Aorta (tissue), 5 donors: ENCODE measurements at regions not wholly inside any gene's neighbourhood (a gene's known extent, or its start where the extent isn't known, plus 50 kb on each side); places are given as distances from the start of the nearest gene placed in this dataset.

Experiments used
- ATAC-seq: fragments of 200-7000 bp; cut with Tn5 transposase; one replicate; pipeline ENCODE4 v1.9.1; 2022; ENCODE audit warnings: moderate library complexity; ENCODE audit not compliant: low FRiP score
- DNase-seq, 2 donors: peaks; one replicate each; pipeline ENCODE4 v3.0.0-alpha.2; 2020
- H3K27ac ChIP-seq, 2 donors: one replicate each; pipeline ENCODE4 v1.5.1; 2013; ENCODE audit warnings: low read length in 2 of 2, mild to moderate bottlenecking in 2 of 2, moderate library complexity in 2 of 2, control low read depth in 1 of 2, inconsistent platforms in 1 of 2, low read depth in 1 of 2
- H3K27me3 ChIP-seq, 2 donors: one replicate each; pipeline ENCODE4 v1.6.1; 2013; ENCODE audit warnings: control low read depth in 1 of 2, low read length in 1 of 2, mild to moderate bottlenecking in 1 of 2, moderate library complexity in 1 of 2; ENCODE audit not compliant: insufficient read depth in 2 of 2, control insufficient read depth in 1 of 2
- H3K36me3 ChIP-seq, 2 donors: one replicate each; pipeline ENCODE4 v1.6.1; 2013; ENCODE audit warnings: control low read depth in 1 of 2, low read length in 1 of 2, mild to moderate bottlenecking in 1 of 2; ENCODE audit not compliant: insufficient read depth in 2 of 2, control insufficient read depth in 1 of 2
- H3K4me1 ChIP-seq, 2 donors: one replicate each; pipeline ENCODE4 v1.6.1; 2013; ENCODE audit warnings: low read length in 2 of 2, control low read depth in 1 of 2, mild to moderate bottlenecking in 1 of 2, moderate library complexity in 1 of 2; ENCODE audit not compliant: insufficient read depth in 2 of 2, control insufficient read depth in 1 of 2
- H3K4me3 ChIP-seq, 2 donors: one replicate each; pipeline ENCODE4 v1.5.1; 2013; ENCODE audit warnings: low read length in 2 of 2, control low read depth in 1 of 2, mild to moderate bottlenecking in 1 of 2
- H3K9me3 ChIP-seq: one replicate; pipeline ENCODE4 v1.6.1; 2013; ENCODE audit warnings: mild to moderate bottlenecking, low read length; ENCODE audit not compliant: control insufficient read depth
- WGBS, 2 donors: extraction: QIAGEN DNeasy Blood & Tissue Kit; methylation state at CpG; one replicate each; pipeline ENCODE4 v1.1.7; 2013; 5-methylcytosine and 5-hydroxymethylcytosine counted together
- intact Hi-C, 2 donors: fragments of 100-400 bp; cut with DNase I; formaldehyde crosslinking; loops; one replicate each; pipeline versions ENCODE4 v1.14.2 to v1.15.0; 2022
- donor health status: healthy with polysubstance abuse.
- donor health status: Bipolar disorder and iron deficiency.
- donor health status: DM: no; HTN: no; CAD: no.
- donor health status: DM: no; HTN: no; CAD: no.
- donor health status: DM: yes; HTN: yes; CAD: no.

DNA sequence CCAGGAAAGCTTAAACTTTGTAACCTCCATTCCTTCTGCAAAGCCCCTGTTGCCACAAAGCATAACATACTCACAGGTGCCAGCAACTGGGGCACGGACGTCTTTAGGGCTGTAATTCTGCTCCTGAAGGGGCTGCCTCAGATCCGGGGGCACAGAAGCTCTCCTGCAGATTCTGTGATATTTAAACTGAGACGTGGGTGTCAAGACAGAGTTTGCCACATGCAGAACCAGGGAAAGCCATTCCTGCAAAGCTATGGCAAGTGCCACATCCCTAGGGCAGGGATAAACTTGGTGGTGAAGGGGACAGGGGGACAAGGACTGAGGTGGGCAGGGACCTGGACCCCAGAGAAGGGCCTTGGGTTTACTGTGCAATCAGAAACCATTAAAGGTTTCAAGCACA, 247.2 kb downstream of the EIPR1 start:
- intact Hi-C loops = no loop called here
- no peaks in the 10 kb centered on the region for H3K4me1 ChIP-seq
- no peaks in the 10 kb centered on the region for H3K27me3 ChIP-seq
- H3K27ac ChIP-seq = no peak overlapping the region
- H3K4me3 ChIP-seq = no peak overlapping the region
- DNase-seq = no peak
- WGBS, 2 donors = 83 to 86% methylated on average over 4 of the region's 4 CpGs
- peaks cover 3% of the 10 kb centered on the region for H3K9me3 ChIP-seq
- no peaks in the 10 kb centered on the region for H3K36me3 ChIP-seq
- ATAC-seq = no peak

DNA sequence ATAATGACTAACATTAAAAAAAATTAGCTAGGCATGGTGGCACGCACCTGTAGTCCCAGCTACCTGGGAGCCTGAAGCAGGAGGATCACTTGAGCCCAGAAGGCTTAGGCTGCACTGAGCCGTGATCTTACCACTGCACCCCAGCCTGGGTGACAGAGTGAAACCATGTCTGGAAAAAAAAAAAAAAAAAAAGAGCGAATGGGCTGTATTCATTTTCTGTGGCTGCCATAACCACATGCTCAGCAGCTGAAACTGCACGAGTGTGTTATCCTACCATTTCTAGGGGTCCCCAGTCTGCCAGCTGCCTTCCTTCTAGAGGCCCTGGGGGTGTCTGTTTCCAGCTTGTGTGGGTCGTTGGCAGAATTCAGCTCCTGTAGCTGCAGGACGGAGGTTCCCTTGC, 247.8 kb downstream of the EIPR1 start:
- no peak overlapping the region for H3K27ac ChIP-seq
- peaks cover 3% of the 10 kb centered on the region for H3K9me3 ChIP-seq
- DNase-seq (no peak), ATAC-seq (no peak)
- WGBS, 2 donors = 88 to 93% methylated on average over 5 to 6 of the region's 6 CpGs
- no peaks in the 10 kb centered on the region for H3K4me1 ChIP-seq
- H3K36me3 ChIP-seq = no peaks in the 10 kb centered on the region
- no peaks in the 10 kb centered on the region for H3K27me3 ChIP-seq
- H3K4me3 ChIP-seq = no peak overlapping the region
- intact Hi-C loops = no loop called here

- Histone ChIP-seq H3K4me1 (no peaks in the 10 kb centered on the region), H3K4me3 (no peak overlapping the region), H3K27ac (no peak overlapping the region), H3K9me3 (no peaks in the 10 kb centered on the region), H3K36me3 (no peaks in the 10 kb centered on the region), H3K27me3 (no peaks in the 10 kb centered on the region)
- no peak for DNase-seq
- intact Hi-C loops = no loop called here
- no peak for ATAC-seq
- 84 to 85% methylated on average over 7 of the region's 7 CpGs for WGBS, 2 donors
Observed at GRCh38 chr2:3128786-3129185, 248.8 kb downstream of the EIPR1 start.

GRCh38 chr2:3127710-3128109, 249.9 kb downstream of the EIPR1 start:
- no peaks in the 10 kb centered on the region for H3K4me1 ChIP-seq
- no peaks in the 10 kb centered on the region for H3K9me3 ChIP-seq
- no peak for ATAC-seq
- H3K36me3 ChIP-seq = no peaks in the 10 kb centered on the region
- H3K27me3 ChIP-seq = no peaks in the 10 kb centered on the region
- H3K27ac ChIP-seq = no peak overlapping the region
- DNase-seq = no peak
- intact Hi-C loops = no loop called here
- H3K4me3 ChIP-seq = no peak overlapping the region
- WGBS, 2 donors = 50 to 54% methylated on average over 5 of the region's 5 CpGs

DNA sequence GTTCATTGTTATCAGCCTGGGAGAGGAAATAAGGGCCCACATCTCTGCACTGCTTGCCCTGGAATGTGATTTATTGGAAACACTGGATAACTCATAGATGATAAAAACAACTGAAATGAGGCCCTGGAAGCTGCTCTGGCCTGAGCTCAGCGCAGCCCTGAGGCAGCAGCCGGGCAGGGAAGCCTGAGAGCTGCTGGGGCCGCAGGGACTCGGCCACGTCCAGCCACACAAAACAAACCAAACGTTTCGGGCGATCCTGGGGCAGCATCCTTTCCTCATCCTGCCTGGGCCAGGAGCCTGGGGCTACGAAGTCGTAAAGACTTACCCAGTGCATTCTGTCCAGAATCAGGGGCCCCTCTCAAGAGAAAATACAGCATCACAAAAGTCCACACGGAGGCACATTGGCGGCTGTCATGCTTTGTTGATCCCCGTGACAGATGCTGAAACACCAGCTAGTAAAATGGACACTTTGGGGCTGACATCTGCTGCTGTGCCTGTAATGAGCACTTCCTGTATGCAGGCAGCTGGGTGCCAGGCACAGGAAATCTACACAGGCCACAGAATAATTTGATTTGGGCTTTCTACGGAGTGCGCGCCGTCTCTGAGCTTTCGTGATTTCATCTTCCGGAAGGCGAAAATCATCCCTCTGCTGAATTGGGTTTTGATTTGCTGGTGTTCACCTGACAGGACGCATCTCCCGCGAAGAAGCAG, 250.6 kb downstream of the EIPR1 start:
- Histone ChIP-seq H3K27ac (no peak overlapping the region), H3K9me3 (no peaks in the 10 kb centered on the region), H3K27me3 (no peaks in the 10 kb centered on the region), H3K4me1 (no peaks in the 10 kb centered on the region), H3K36me3 (no peaks in the 10 kb centered on the region), H3K4me3 (no peak overlapping the region)
- DNase-seq (no peak), ATAC-seq (no peak)
- intact Hi-C loops = no loop called here
- WGBS, 2 donors = 66 to 69% methylated on average over 23 of the region's 23 CpGs

DNA sequence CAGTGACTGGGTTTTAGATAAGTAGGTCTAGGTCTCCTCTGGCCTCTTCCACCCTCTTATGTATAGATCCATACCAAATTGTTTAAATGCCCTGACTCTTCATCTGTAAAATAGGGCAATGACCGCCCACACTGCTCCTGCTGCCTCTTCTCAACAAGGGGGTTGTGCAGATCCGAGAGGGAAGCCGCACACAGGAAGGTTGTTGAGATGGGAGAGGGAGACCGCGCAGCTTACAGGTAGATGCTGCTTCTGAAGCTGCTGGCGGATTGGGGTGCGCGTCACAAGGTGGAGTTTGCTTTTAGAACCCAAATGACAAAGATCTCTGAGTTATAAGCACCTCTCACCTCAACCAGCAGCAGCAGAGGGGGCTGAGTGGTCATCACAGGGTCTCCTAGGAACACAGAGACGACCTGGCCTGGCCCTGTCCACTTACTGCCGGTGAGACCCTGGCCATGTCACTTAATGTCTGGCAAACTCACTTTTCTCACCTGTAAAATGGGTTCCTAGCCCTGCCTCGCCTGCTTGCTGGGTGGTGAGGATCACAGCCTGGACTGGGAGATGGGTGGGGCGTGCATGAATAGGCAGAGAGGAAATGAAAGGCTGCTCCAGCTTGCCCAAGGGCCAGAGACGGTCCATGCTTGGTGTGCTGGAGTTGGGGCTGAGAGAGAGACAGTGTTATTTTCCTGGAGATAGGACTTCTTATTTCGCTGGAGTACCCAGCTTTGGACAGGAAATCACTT, 251.3 kb downstream of the EIPR1 start:
- H3K4me3 ChIP-seq = no peak overlapping the region
- intact Hi-C loops = no loop called here
- H3K27me3 ChIP-seq = no peaks in the 10 kb centered on the region
- no peak overlapping the region for H3K27ac ChIP-seq
- H3K9me3 ChIP-seq = no peaks in the 10 kb centered on the region
- 90 to 91% methylated on average over 14 of the region's 14 CpGs for WGBS, 2 donors
- no peaks in the 10 kb centered on the region for H3K4me1 ChIP-seq
- ATAC-seq = no peak
- no peak for DNase-seq
- H3K36me3 ChIP-seq = no peaks in the 10 kb centered on the region

GRCh38 chr2:3125761-3126130, 251.9 kb downstream of the EIPR1 start:
- H3K27ac ChIP-seq = no peak overlapping the region
- DNase-seq (no peak), ATAC-seq (no peak)
- H3K27me3 ChIP-seq = no peaks in the 10 kb centered on the region
- intact Hi-C loops = no loop called here
- WGBS, 2 donors = 88 to 92% methylated on average over 10 of the region's 10 CpGs
- no peaks in the 10 kb centered on the region for H3K36me3 ChIP-seq
- no peaks in the 10 kb centered on the region for H3K9me3 ChIP-seq
- H3K4me1 ChIP-seq = no peaks in the 10 kb centered on the region
- H3K4me3 ChIP-seq = no peak overlapping the region

DNA sequence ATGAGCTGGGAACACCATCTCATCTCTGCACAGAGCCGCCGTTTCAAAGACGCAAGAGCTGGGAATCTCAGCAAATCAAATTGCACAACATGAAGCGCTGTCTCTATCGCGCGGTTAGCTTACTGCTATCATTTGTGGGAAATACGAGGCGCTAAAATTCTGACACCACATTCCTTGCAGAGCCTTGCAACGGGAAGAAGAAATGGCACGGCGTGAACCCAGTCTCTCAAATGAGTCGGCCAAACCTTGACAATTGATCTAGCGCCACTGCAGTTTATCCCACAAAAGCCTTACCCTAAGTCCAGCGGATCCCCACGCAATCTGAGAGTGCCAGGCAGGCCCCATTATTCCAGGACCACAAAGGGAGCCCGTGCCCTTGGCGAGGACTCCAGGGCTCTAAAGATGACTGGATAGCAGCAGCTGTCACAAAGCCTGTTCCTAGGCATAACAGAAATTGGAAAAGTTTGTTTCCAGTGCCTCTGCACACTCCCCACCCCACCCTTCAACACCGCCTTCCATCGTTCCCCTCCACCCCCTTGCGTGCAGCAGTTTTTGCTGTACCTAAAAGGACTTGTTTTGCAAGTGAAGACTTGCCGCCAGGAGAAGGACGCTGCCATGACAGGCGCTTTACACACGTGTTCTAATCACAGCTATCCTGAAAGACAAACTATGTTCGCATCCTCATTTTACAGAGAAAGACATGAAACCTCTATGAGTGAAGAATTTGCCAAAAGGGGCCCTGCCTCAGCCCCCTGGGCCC, 252.4 kb downstream of the EIPR1 start:
- no peaks in the 10 kb centered on the region for H3K36me3 ChIP-seq
- WGBS, 2 donors = 79 to 87% methylated on average over 26 of the region's 26 CpGs
- H3K27me3 ChIP-seq = no peaks in the 10 kb centered on the region
- H3K4me1 ChIP-seq = no peaks in the 10 kb centered on the region
- H3K9me3 ChIP-seq = no peaks in the 10 kb centered on the region
- DNase-seq = no peak
- no peak overlapping the region for H3K27ac ChIP-seq
- intact Hi-C loops = no loop called here
- no peak overlapping the region for H3K4me3 ChIP-seq
- no peak for ATAC-seq
